ENCODE measurements at regions not wholly inside any gene's neighbourhood (a gene's known extent, or its start where the extent isn't known, plus 50 kb on each side); places are given as distances from the start of the nearest gene placed in this dataset.

- TF ChIP-seq KDM1A (IDR thresholded peaks at IDR 0.05; ENCODE audit: low read depth) (no peak), USF2 (IDR thresholded peaks at IDR 0.05) (no peak), CTCF (IDR thresholded peaks at IDR 0.05) (no peak), POLR2A (IDR thresholded peaks at IDR 0.05; ENCODE audit: low read length) (no peak), EP300 (IDR thresholded peaks at IDR 0.05) (no peak), FOXS1 (CRISPR knock-in tag; IDR thresholded peaks at IDR 0.05) (no peak), ELK1 (IDR thresholded peaks at IDR 0.05; ENCODE audit: low read depth, low read length) (no peak), RAD21 (conservative IDR thresholded peaks at IDR 0.05 in 1 of 2, IDR thresholded peaks at IDR 0.05 in 1 of 2) (no peak), REST (IDR thresholded peaks at IDR 0.05) (no peak), NFE2L2 (conservative IDR thresholded peaks at IDR 0.05; ENCODE audit: low read length) (no peak), CEBPB (IDR thresholded peaks at IDR 0.05) (no peak)
Measured at GRCh38 chr12:124207617-124208016, 87.3 kb upstream of the RFLNA start.
